ENCODE measurements at regions not wholly inside any gene's neighbourhood (a gene's known extent, or its start where the extent isn't known, plus 50 kb on each side); places are given as distances from the start of the nearest gene placed in this dataset.

DNA sequence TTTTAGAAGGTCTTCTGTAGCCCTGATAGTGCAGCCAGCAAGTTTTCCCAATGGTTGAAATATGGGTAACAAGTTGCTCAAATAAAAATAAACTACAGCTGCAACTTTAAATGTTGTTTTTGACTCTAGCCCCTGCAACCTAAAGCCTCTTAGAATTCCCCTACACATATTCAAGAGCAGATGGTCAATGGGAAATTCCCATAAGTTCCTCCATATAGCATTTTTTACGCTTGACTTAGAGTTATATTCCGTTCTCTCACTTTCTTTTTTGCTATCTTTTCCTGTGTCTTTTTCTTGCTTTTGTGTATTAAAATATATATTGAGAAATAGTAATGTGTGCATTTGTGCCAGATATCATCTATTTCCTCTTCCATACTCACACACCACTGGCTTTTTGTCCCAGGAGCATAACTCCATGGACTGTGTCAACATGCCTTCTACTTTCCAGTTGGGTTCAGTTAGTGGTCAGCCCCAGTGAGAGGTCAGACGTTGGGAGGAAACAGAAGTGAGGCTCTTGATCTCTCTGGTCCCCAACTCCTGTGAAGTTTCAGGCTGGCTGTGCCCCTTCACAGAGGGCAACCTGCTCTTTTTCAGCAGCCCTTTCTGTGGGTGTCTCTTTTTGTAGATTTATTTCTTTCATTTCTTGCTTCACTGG, 63.3 kb upstream of the TP63 start:
- TF ChIP-seq, protein P1, sequence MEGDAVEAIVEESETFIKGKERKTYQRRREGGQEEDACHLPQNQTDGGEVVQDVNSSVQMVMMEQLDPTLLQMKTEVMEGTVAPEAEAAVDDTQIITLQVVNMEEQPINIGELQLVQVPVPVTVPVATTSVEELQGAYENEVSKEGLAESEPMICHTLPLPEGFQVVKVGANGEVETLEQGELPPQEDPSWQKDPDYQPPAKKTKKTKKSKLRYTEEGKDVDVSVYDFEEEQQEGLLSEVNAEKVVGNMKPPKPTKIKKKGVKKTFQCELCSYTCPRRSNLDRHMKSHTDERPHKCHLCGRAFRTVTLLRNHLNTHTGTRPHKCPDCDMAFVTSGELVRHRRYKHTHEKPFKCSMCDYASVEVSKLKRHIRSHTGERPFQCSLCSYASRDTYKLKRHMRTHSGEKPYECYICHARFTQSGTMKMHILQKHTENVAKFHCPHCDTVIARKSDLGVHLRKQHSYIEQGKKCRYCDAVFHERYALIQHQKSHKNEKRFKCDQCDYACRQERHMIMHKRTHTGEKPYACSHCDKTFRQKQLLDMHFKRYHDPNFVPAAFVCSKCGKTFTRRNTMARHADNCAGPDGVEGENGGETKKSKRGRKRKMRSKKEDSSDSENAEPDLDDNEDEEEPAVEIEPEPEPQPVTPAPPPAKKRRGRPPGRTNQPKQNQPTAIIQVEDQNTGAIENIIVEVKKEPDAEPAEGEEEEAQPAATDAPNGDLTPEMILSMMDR (conservative IDR thresholded peaks at IDR 0.05 in 1 of 2, IDR thresholded peaks at IDR 0.05 in 1 of 2; ENCODE audit: low read depth in 1 of 2, low read length in 2 of 2), result no peak
- no peak for TF ChIP-seq EZH2 (IDR thresholded peaks at IDR 0.05; ENCODE audit: low read length, missing control alignments)
